AML-193 (cell line): ENCODE measurements at regions not wholly inside any gene's neighbourhood (a gene's known extent, or its start where the extent isn't known, plus 50 kb on each side); places are given as distances from the start of the nearest gene placed in this dataset.
A peak's percentile ranks its signal among the peaks of the same experiment; 100 is the strongest.

Experiments
- DNase-seq, 2 experiments: peaks; one replicate each; lab custom pipeline; 2025; lab: John Stamatoyannopoulos, UW

DNA sequence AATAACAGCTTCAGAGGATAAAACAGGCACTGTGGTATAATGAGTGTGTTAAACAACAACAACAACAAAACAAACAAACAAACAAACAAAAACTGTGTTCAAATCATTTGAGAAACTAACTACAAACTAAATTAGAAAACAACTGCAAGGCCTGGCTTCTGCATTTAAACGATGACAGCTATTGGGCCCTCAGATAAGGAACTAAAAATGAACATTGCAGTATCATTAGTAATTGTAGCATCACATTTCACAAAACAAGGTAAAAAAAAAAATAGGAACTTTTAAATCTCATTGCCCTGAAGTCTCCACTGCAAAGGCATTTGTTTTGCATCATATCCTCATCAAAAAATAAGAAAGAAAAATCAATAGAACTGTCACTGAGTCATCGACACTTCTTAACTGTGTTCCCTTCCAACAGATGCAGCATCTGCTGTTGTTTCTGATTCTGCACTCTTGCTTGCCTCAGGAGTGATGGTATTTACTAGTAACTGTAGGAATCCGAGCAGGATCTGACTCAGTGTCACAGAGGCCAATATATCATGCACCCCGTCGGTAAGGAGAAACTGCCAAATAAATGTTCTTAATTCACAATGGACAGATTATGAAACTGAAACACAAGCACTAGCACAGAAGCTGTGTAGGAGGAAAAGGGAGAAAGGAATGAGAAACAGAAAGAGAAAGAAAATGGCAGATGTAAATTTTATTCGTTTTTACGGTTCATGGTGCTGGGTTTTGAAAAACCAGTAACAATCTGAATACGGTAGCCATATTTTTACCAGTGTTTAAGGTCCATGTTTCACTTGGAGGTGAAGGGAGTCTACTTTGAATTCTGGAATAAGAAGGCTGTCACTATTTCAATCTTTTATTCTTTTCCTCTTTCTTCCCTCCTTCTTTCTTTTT lies 365.7 kb upstream of the EPHA7 start:
- DNase-seq: no peak

DNA sequence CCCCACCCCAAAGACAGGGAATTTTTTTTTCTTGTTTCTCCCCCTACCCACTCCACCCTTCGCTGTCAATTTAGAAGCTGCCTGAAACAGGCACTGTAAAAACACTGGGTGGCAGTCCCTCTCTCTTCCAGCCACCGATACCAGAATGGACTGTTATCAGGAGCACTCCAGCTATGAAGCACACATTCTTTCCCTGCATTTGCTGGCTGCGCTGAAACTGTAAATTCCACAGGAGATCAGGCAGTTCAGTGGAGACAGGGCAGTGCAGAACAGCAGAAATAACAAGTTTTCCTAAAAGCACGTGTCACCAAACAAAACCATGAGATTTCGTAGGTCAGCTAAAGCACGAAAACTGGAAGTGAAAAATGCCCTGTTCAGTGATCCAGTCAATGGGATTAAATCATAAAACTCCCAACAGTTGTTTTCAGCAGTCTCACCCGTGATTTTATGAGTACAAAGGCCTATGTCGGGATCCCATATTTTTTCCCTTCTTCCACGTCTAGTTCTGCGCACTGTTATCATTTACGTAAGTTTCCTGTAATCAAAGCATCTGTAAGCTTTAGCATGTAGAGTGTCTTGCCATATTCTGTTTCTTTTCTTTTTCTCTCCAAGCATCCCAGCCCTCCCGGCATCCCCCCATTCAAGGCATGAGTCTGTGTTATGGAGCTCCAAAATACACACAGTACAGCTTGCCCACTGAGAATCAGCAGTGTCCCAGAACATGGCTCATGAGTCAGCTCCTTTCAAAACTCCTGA lies 359.9 kb upstream of the EPHA7 start:
- DNase-seq: no peak

DNA sequence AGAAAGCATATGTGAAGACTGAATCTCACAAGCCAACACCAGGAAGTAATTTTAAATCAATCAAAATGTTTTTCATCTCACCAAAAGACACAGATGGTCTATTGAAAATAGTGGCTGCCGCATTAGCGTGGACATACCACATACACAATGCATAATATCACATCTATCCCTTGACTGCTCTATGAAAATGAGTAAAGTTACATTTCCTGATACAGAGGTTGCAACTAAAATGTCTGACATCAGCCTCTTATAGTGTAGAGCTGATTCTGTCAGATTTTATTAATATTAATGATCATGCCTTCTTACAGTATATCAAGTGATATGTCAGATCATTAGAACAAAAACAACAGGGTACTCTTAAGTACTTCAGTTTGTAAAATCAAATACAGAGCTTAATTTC lies 339.8 kb upstream of the EPHA7 start:
- no peak for DNase-seq

DNA sequence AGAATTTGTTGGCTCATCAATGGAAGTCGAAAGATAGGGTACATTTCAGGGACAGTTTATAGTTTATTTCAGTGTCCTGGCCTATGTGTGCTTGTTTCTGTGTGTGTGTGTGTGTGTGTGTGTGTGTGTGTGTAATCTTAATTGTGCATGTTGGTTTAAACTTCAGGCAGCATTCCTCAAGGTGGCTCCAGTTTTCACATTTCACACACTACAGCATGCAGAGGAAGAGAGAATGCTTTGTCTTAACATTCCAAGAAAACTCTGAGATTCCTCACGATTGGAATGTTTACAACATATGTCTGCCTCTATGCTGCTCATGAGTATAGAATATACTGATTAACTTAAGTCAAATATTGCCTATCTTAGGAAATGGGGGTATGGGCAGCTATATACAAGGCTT lies 332.6 kb upstream of the EPHA7 start:
- no peak for DNase-seq

DNA sequence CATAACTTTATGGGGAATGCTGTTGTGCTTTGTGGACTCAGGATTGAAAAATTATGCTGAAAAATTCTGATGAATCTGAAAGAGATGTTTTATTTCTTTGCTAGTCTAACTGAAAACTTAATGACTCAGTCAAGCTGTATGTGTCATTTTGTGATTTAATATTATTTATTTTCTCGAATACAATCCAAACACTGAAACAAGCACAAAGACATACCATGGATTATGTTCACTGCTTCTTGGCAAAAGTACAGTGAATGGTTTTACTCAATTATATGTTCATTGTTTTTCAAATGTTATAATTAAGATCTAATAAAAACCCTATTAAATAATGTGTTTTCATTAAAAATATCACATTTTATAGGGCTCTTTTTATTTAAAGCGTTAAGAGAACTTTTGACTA lies 330.6 kb upstream of the EPHA7 start:
- DNase-seq: no peak

DNA sequence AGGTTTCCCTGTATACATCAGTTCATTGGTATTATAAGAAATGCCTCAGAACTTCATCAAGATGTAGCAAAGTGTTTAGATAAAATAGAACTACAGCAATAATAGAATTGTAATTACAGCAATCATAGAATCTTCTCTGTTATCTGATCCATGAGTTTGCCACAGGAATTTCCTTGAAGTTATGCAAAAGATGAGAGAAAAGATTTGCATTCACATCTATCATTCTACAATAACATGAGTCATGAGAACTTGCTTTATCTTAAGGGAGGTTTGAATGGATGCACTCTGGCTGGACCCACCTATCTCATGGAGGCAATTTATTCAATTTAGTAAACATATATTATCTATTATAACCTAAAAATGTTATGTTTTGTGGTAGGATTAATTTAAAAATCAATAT lies 329.8 kb upstream of the EPHA7 start:
- DNase-seq: no peak

DNA sequence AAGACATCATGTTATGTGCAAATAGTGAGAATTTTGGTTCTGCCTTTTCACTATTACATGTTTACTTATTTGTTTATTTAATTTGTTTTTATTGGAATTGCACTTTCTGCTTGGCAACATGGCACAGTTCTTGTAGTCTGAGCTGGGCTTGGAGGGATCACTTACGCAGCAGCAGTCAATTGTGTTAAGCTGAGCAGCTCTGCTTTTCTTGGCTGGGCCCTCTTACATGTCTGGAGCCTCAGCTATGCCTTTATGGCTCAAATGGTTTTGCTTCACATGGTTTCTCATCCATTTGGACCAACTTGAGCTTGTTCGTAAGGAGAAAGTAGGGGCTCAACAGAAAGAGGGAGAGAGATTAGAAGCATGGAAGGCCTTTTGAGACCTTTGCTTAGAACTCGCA lies 327.5 kb upstream of the EPHA7 start:
- no peak for DNase-seq

DNA sequence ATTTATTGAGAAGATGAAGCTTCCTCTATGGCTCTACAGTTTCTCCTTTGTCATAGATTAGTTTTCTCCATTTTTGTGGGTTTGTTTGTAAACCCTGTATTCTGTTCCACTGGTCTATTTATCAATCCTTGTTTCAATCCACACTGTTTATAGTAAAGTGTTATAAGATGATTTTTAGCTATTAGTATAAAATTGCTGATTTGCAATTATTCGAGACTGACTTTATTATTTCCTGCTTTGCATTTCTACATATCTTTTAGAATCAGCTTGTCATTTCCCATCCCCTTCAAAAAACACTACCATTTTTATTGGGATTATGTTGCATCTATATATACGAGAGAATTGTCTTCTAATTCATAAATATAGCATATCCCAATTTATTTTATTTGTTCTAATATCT lies 325.9 kb upstream of the EPHA7 start:
- no peak for DNase-seq

DNA sequence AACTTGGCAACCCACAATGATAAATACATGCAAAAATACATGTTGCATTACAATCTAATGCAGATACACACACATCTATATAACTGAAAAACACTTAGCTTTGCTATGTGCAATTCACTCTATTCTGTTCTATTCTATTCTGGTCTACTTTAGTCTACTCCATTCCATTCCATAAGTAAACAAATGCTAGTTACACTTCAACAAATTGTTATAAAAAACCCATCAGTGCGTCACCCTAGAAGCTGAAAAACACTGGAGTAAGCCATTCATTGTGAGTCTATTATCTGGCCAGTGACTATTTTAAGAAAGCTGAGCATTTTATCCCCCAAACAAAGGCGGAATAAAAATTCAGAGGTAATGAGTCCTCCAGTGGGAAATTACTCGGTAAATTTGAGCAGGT lies 315.7 kb upstream of the EPHA7 start:
- no peak for DNase-seq

DNA sequence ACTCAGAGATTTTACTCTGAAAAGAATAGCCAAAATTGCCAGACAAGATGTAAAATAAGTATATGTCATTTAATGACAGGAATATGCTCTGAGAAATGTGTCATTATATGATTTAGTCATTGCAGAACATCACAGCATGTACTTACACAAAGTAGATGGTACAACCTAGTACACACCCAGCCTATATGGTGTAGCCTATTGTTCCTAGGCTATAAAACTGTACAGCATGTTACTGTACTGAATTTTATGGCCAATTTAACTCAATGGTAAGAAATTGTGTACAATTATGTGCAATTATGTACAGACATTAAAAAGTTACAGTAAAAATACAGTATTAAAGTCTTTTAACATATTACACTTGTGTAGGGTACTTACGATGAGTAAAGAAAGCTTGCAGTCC lies 311.9 kb upstream of the EPHA7 start:
- no peak for DNase-seq

DNA sequence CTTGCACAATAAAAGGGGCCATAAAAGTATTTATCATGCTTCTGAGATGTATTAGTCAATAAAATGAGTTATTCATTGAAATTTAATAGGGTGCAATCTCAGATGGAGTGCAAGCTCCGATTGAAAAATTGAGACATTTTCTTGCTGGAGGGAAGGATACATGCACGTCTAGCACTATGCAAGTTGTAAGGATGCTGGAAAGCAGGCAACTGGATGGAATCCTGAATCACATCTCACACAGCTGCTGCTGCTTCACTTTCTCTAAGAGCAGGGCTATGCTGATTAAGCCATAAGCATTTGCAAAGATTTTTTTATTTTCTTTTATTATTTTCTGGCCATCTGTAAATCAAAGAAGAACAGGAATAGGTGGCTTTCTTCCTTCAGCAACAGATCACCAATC lies 308.8 kb upstream of the EPHA7 start:
- DNase-seq: no peak

DNA sequence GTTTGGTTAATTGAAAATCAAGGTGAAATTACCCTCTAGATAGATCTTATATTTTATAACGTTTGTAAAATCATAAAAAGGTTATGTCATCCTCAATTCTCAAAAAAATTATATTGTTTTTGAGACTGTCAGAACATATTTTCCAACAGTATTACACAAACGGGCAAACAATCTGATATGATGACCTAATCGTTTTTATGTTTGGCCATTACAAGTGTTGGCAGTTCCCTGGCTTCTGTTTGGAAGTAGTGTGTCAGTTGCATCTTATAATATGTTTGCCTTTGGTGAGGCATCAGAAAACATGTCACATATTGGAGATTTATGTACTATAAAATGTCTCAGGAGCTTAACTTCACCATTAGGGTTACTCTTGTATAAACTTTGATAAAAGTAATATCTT lies 308.1 kb upstream of the EPHA7 start:
- DNase-seq: no peak

DNA sequence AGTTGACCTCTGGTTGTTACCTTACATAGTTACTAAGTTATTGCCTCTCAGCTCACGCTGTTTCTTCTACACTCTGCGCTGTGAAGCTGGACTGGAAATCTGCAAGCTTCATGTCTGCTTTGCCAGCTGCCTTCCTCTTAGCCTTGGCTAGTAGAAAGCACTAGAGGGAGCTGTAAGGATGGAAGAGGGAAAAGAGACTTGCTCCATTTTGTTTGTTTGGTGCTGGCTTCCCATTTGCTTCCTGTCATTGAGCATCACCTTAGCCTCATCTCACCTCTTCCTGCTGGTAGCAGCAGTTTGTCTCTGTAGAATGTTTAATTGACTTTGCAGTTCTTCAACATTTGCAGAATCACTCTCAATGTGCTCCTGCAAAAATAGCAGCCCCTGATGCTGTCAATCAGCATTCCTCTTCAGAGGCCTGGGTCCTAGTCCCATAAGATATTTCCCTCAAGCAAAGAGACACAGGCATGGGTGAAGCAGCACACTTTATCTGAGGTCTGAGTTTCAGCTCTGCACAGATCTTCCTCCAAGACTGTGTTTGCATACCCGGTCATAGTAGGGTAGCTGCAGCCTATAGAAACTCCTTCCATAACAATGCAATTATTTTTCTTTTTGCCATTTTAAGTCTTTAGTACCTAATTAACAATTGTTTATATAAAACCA lies 302.2 kb upstream of the EPHA7 start:
- DNase-seq: peak in 1 of 2 experiments; percentile 28

DNA sequence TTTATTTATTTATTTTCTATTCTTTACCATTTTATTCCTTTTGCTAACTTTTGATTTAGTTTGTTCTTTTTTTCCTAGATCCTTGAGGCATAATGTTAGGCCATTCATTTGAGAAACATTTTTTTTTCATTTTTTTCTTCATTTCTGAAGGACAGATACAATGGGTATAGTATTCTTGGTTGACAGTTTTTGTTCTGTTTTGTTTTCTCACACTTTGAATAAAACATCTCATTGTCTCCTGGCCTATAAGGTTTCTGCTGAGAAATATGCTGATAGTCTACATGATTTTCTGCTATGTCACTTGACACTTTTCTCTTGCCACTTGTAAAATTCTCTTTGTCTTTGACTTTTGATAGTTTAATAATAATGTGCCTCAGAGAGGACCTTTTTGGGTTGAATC lies 294.6 kb upstream of the EPHA7 start:
- no peak for DNase-seq

DNA sequence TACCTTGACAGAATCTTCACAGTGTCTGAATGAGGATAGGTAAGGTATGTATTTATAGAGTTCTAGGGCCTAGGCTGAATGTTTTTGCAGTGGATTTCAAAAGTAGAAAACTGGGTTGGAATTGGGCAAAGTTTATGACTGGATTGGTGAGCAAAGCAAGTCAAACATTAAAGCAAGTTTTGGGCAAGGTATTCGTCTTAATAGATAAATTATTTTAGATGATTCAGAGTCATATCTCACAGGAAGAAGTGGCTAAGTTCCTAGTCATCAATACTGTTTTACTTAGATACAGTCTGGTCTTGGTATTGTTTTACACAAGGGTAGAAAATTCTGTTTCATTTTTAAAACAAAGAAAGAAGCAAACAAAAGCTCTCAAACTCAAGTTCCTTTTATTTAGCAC lies 284.1 kb upstream of the EPHA7 start:
- no peak for DNase-seq

DNA sequence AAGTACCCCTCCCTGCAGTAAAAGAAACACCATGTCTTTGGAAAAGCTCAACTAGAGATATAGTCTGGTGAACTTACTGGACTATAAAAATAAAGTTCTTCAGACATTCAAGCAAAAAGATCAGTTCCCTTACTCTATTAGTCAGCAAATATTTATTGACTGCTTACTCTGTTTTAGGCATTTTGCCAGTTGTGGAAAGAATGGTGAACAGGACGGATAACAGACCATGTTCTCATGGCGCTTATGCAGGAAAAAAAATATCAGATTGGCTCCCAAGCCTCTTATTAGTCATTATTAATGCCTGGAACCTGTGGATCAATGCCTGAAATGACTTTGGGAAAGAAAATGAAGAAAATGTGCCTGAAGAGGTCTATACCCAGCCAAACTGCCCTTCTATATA lies 282.2 kb upstream of the EPHA7 start:
- no peak for DNase-seq

DNA sequence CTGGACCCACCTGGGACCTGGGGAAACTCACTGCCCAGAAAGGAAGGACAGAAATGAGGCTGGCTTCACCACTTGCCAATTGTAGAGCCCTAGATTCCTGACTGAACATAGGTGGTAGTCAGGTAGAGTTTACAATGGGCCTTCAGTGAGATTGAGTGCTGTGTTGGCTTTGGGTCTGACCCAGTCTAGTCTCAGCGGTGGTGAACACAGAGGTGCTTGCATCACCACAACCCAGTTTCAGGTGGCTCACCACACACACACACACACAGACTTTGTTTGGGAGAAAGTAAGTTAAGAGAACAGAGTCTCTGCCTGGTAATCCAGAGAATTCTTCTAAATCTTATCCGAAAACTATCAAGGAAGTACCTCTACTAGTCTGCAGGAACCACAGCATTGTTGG lies 266.1 kb upstream of the EPHA7 start:
- DNase-seq: no peak

DNA sequence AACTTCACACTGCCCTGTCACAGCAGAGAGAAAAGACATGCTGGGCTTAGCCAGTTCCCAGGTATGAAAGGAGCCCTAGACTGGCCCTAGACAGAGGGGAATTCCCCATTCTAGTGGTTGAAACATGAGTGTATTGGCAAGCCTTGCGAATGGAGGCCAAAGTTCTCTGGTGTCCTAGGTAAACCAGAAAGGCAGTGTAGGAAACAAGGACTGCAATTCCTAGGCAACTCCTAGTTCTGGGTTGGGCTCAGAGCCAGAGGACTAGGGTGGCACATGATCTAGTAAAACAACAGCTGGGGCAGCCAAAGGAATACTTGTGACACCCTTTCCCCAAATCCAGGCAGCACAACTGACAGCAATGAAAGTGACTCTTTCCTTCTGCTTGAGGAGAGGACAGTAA lies 265.0 kb upstream of the EPHA7 start:
- no peak for DNase-seq

DNA sequence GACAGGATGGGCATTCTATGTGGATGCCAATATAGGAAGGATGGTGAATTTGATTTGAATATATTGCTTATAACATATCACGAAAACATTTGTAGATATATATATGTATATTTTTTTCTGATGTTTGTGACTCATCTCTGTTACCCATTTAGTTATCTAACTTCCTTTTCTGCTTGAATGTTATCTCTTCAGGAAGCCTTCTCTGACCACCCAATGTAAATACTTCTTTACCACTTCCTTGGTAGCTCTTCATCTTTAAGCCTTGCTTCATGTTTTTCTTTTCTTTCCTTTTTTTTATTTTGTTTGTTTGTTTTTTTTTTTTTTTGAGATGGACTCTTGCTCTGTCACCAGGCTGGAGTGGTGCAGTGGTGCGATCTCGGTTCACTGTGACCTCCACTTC lies 260.5 kb upstream of the EPHA7 start:
- DNase-seq: no peak

DNA sequence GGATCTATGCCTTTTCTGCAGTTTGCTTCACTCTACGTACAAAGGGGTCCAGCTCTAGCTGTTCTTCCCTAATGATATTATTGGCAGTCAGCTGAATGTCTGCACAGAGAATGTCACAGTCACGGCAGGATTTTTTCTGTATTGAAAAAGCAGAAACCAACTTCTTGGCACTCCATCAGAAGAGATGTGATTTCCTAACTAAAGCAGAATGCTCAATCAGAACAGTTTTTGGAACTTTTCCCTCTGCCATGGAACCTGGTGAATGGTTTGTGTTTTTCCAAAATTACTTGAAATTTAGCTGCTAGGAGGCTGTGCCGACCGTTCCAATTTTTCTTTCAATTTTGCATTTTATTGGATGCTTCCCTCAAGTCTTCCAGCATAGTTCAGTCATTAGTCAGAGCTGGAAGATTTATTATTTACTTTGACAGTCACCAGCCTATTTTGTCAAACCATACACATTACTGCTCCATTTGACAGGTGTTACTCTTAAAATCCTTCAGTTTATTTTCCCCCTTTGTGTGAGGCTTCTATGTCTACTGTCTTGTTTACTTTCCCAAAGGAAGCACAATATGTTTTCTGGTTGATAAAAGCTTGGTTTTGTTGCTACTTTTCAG lies 259.6 kb upstream of the EPHA7 start:
- no peak for DNase-seq

DNA sequence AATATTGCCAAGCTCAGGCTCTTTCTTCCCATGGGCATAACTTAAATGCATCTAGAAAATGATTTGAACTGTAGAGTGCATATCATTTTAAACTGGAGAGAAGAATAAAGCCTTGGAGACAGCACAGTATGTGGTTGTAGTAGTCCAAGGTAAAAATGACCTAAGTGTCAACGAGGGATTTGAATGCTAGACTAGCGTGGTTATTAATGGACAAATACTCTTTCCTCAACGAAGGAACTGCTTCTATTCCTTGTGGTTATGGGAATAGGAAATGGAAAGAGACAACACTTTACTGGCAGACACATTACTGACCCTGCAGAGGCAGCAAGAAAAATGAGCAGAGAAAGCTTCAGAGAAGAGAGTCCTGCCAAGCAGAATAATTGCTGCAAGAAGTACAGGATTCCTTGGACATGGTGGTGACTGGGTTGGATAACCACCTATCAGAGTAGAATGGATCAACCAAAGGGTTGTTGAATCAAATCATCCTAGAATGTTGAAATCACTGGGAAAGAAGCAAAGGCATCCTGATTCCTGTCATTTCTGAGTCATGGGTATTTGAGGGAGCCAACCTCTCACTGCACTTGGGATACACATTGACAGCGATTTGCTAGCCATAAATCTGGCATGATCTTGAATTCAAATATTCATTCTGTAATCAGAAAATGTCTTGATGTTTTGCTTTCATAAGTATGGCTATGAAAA lies 258.1 kb upstream of the EPHA7 start:
- DNase-seq: no peak

DNA sequence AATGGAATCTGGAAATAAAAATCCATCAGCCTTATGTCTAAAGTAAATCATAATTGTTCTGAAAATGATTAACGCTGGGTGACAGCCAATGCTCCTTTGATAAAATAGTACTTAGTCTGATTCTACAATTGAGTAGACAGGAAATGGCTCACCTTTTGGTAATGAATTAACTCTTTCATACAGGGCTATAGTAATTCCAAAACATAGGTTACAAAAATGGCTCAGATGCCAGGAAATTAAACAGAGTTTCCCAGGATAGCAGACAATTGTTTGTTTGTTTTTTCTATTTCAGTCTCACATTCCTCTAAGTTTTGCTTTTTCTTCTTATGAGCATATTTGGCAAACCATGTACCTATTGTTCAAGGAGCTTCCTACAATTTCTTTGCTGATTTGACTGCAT lies 257.2 kb upstream of the EPHA7 start:
- DNase-seq: no peak
